KMS-11 (cell line): ENCODE measurements at regions not wholly inside any gene's neighbourhood (a gene's known extent, or its start where the extent isn't known, plus 50 kb on each side); places are given as distances from the start of the nearest gene placed in this dataset.

Experiments used
- H2AFZ ChIP-seq: fragments of 200-600 bp; sonication (generic); 2 replicates; pipeline ENCODE4 v1.6.1; 2016; ENCODE audit warnings: antibody characterized with exemption, mixed run types, low read depth
- H3K27ac ChIP-seq: fragments of 200-600 bp; sonication (generic); 2 replicates; pipeline ENCODE4 v1.6.1; 2016; ENCODE audit warnings: mild to moderate bottlenecking, mixed run types
- H3K27me3 ChIP-seq: fragments of 200-600 bp; sonication (generic); 2 replicates; pipeline ENCODE4 v1.6.1; 2017; ENCODE audit warnings: mild to moderate bottlenecking, low read depth, mixed run types, moderate library complexity; ENCODE audit not compliant: insufficient read depth
- H3K36me3 ChIP-seq: fragments of 200-600 bp; sonication (generic); 2 replicates; pipeline ENCODE4 v1.6.1; 2017; ENCODE audit warnings: mild to moderate bottlenecking, mixed run types; ENCODE audit not compliant: insufficient read depth
- H3K4me1 ChIP-seq: fragments of 200-600 bp; sonication (generic); 2 replicates; pipeline ENCODE4 v1.6.1; 2016; ENCODE audit warnings: mild to moderate bottlenecking, low read depth, mixed run types; ENCODE audit not compliant: poor library complexity, severe bottlenecking
- H3K4me2 ChIP-seq: fragments of 200-600 bp; sonication (generic); 2 replicates; pipeline ENCODE4 v1.7.0; 2016; ENCODE audit warnings: mild to moderate bottlenecking, mixed run types
- H3K4me3 ChIP-seq: fragments of 200-600 bp; sonication (generic); IDR thresholded peaks from 2 replicates; pipeline ENCODE4 v1.6.1; 2017; ENCODE audit warnings: low read depth, low read length, mixed read lengths; ENCODE audit not compliant: insufficient read depth
- H3K79me2 ChIP-seq: fragments of 200-600 bp; sonication (generic); 2 replicates; pipeline ENCODE4 v1.6.1; 2016; ENCODE audit warnings: low read depth, mixed run types; ENCODE audit not compliant: insufficient read depth
- H3K9ac ChIP-seq: fragments of 200-600 bp; sonication (generic); 2 replicates; pipeline ENCODE4 v1.6.1; 2016; ENCODE audit warnings: mild to moderate bottlenecking, mixed run types
- H4K20me1 ChIP-seq: fragments of 200-600 bp; sonication (generic); 2 replicates; pipeline ENCODE4 v1.6.1; 2016; ENCODE audit warnings: mild to moderate bottlenecking, mixed run types; ENCODE audit not compliant: insufficient read depth
- TF ChIP-seq, protein P1 (sequence below): fragments of 200-600 bp; sonication (generic); conservative IDR thresholded peaks from 2 replicates; pipeline ENCODE4 v1.6.1; 2017; ENCODE audit warnings: low read depth, mild to moderate bottlenecking, antibody characterized with exemption, low read length, moderate library complexity, mixed read lengths

DNA sequence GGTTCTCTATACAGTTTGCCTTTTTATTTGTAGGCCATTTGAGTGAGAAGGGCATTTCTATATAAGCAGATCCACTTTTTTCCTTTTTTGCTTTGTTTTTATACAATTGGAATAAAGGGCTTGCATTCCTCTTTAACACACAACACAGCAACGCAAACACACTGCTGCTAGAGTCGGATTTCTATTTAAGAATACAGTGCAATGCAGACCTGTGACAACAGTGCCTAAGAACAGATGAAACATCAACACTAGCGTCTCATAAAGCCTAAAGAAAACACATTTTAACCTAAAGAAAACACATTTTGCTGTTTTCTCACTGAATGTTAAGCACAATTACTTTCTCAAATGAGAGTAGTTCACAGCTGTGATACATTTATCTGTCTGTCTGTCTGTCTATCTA lies 1141.1 kb downstream of the CDH11 start:
- Histone ChIP-seq H3K9ac (no peak overlapping the region), H3K4me3 (no peak overlapping the region), H4K20me1 (no peaks in the 10 kb centered on the region), H3K36me3 (no peaks in the 10 kb centered on the region), H3K27ac (no peak overlapping the region), H3K27me3 (no peaks in the 10 kb centered on the region), H3K4me2 (no peak overlapping the region), H2AFZ (no peak overlapping the region), H3K79me2 (no peaks in the 10 kb centered on the region), H3K4me1 (no peaks in the 10 kb centered on the region)
- TF ChIP-seq, protein P1, sequence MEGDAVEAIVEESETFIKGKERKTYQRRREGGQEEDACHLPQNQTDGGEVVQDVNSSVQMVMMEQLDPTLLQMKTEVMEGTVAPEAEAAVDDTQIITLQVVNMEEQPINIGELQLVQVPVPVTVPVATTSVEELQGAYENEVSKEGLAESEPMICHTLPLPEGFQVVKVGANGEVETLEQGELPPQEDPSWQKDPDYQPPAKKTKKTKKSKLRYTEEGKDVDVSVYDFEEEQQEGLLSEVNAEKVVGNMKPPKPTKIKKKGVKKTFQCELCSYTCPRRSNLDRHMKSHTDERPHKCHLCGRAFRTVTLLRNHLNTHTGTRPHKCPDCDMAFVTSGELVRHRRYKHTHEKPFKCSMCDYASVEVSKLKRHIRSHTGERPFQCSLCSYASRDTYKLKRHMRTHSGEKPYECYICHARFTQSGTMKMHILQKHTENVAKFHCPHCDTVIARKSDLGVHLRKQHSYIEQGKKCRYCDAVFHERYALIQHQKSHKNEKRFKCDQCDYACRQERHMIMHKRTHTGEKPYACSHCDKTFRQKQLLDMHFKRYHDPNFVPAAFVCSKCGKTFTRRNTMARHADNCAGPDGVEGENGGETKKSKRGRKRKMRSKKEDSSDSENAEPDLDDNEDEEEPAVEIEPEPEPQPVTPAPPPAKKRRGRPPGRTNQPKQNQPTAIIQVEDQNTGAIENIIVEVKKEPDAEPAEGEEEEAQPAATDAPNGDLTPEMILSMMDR = no peak

- no peak overlapping the region for H3K4me2 ChIP-seq
- H3K79me2 ChIP-seq = no peaks in the 10 kb centered on the region
- TF ChIP-seq, protein P1 = no peak
- H3K4me3 ChIP-seq = no peak overlapping the region
- no peaks in the 10 kb centered on the region for H3K4me1 ChIP-seq
- H2AFZ ChIP-seq = no peak overlapping the region
- no peaks in the 10 kb centered on the region for H3K27me3 ChIP-seq
- H3K36me3 ChIP-seq = no peaks in the 10 kb centered on the region
- no peak overlapping the region for H3K27ac ChIP-seq
- H3K9ac ChIP-seq = no peak overlapping the region
- no peaks in the 10 kb centered on the region for H4K20me1 ChIP-seq
Observed at GRCh38 chr16:63978240-63978639, 1143.6 kb downstream of the CDH11 start.

DNA sequence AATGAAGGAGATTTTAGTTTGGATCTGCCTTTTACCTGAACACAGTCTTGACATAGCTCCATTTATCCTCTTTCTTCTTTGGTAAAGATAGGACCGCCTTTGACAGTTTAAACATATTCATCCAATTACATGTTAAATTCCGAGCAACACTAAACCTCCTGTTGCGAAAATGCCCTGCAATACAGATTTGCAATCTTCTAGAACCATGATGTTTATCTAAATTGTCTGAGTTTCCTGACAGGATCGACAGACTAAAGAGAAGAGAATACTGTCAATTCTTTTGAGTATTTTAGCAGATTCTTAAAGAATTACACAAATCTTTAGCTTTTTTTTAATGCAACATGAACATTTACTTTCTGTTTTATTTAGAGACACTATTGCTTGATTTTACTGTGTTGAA lies 1145.5 kb downstream of the CDH11 start:
- Histone ChIP-seq H3K4me1 (no peaks in the 10 kb centered on the region), H3K9ac (no peak overlapping the region), H4K20me1 (no peaks in the 10 kb centered on the region), H3K27me3 (no peaks in the 10 kb centered on the region), H3K27ac (no peak overlapping the region), H3K36me3 (no peaks in the 10 kb centered on the region), H2AFZ (no peak overlapping the region), H3K4me3 (no peak overlapping the region), H3K79me2 (no peaks in the 10 kb centered on the region), H3K4me2 (no peak overlapping the region)
- TF ChIP-seq, protein P1 = no peak

DNA sequence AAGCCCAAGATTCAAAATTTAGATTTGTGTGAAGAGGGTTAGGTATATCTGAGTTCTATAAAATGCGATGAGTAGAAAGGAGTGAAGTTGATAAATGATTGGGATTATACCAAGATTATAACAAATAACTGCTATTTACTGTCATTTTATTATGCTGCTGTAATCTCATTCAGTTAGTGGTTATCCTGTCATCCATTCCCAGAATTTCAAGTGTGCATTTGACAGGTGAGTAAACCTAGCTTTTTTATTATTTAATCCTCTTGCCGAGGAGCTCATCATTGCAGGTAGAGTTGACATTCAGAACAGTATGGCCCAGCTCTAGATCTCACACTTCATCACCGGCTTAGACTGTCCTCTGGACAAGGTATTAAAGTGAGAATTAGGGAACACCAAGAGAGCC lies 1146.2 kb downstream of the CDH11 start:
- Histone ChIP-seq H3K4me2 (no peak overlapping the region), H3K4me1 (no peaks in the 10 kb centered on the region), H3K27ac (no peak overlapping the region), H3K9ac (no peak overlapping the region), H3K36me3 (no peaks in the 10 kb centered on the region), H3K27me3 (no peaks in the 10 kb centered on the region), H2AFZ (no peak overlapping the region), H4K20me1 (no peaks in the 10 kb centered on the region), H3K79me2 (no peaks in the 10 kb centered on the region), H3K4me3 (no peak overlapping the region)
- TF ChIP-seq, protein P1 = no peak
